ENCODE measurements at regions not wholly inside any gene's neighbourhood (a gene's known extent, or its start where the extent isn't known, plus 50 kb on each side); places are given as distances from the start of the nearest gene placed in this dataset.

DNA sequence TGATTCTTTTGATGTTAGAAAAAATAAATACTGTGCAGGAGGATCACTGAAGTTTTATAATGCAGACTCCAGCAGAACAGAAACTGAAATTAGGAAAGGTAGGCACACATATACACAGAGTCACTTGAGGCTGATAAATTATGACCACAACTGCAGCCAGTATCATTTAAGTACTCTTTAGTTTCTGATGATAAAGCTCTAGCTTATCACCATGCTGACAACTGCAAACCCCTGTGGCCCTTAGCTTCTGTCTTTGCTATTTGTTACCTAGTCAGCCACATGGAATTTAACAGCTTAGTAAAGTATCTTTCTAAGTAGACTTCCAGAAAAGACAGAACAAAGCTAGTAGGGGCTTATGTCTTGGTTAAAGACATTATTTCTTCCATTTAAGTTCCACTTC lies 734.8 kb upstream of the CDH6 start:
- TF ChIP-seq EZH2phosphoT487 (IDR thresholded peaks at IDR 0.05) (no peak), EZH2 (IDR thresholded peaks at IDR 0.05) (no peak)
- TF ChIP-seq, protein P1, sequence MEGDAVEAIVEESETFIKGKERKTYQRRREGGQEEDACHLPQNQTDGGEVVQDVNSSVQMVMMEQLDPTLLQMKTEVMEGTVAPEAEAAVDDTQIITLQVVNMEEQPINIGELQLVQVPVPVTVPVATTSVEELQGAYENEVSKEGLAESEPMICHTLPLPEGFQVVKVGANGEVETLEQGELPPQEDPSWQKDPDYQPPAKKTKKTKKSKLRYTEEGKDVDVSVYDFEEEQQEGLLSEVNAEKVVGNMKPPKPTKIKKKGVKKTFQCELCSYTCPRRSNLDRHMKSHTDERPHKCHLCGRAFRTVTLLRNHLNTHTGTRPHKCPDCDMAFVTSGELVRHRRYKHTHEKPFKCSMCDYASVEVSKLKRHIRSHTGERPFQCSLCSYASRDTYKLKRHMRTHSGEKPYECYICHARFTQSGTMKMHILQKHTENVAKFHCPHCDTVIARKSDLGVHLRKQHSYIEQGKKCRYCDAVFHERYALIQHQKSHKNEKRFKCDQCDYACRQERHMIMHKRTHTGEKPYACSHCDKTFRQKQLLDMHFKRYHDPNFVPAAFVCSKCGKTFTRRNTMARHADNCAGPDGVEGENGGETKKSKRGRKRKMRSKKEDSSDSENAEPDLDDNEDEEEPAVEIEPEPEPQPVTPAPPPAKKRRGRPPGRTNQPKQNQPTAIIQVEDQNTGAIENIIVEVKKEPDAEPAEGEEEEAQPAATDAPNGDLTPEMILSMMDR (IDR thresholded peaks at IDR 0.05), result no peak
